Gastrocnemius medialis (tissue), 4 donors: ENCODE measurements at regions not wholly inside any gene's neighbourhood (a gene's known extent, or its start where the extent isn't known, plus 50 kb on each side); places are given as distances from the start of the nearest gene placed in this dataset.
"Not testable (repeated sequence)": the region's sequence is repeated elsewhere in the genome, so short reads cannot be mapped to it uniquely, and the experiment has no call there.

ENCODE experiments used
- ATAC-seq, 2 donors: fragments of 150-250 bp; one replicate each; pipeline ENCODE4 v1.9.1; 2016
- DNase-seq, 2 donors: peaks; one replicate each; pipeline ENCODE4 v3.0.0-alpha.2; 2019
- H3K27ac ChIP-seq, 4 donors: fragments of 200-600 bp; sonication (generic); 1 replicate in 1 of 4; 2 replicates in 3 of 4; pipeline ENCODE4 v1.5.1; 2016 to 2018; ENCODE audit warnings: mild to moderate bottlenecking in 2 of 4, moderate library complexity in 1 of 4
- H3K27me3 ChIP-seq, 3 donors: fragments of 200-600 bp; sonication (generic) in 2 of 3; 1 replicate in 1 of 3; 2 replicates in 2 of 3; pipeline versions ENCODE4 v1.5.1 to v1.6.0; 2016 to 2019; ENCODE audit warnings: mild to moderate bottlenecking in 1 of 3, moderate library complexity in 1 of 3
- H3K36me3 ChIP-seq, 2 donors: fragments of 200-600 bp; sonication (generic) in 1 of 2; one replicate each; pipeline ENCODE4 v1.5.1; 2017 to 2018
- H3K4me1 ChIP-seq, 2 donors: fragments of 200-600 bp; sonication (generic) in 1 of 2; one replicate each; pipeline ENCODE4 v1.5.1; 2016 to 2017; ENCODE audit warnings: mild to moderate bottlenecking in 2 of 2
- H3K4me3 ChIP-seq, 4 donors: fragments of 200-600 bp; sonication (generic) in 3 of 4; 1 replicate in 1 of 4; 2 replicates in 3 of 4; pipeline ENCODE4 v1.5.1; 2016 to 2019; ENCODE audit warnings: mild to moderate bottlenecking in 2 of 4
- H3K9me3 ChIP-seq, 3 donors: fragments of 200-600 bp; sonication (generic) in 2 of 3; 1 replicate in 1 of 3; 2 replicates in 2 of 3; pipeline ENCODE4 v1.5.1; 2016 to 2019
- POLR2A ChIP-seq, 2 donors: fragments of 450-650 bp; IDR thresholded peaks; one replicate each; pipeline ENCODE4 v1.6.1; 2017; ENCODE audit warnings: antibody characterized with exemption in 2 of 2, mild to moderate bottlenecking in 2 of 2, moderate library complexity in 2 of 2
- in situ Hi-C, 4 donors: fragments of 200-750 bp; cut with MboI; loops; one replicate each; pipeline versions ENCODE4 v1.15.0 to v1.8.0; 2017; ENCODE audit warnings: low sequenced_read_pairs in 4 of 4
- intact Hi-C: fragments of 100-400 bp; cut with DNase I; formaldehyde crosslinking; loops from one replicate; pipeline ENCODE4 v1.15.1; 2023; ENCODE audit warnings: low total_unique reads
- TF ChIP-seq, protein P1 (sequence below), 5 experiments: fragments of 450-650 bp in 3 of 5; fragments of 200-600 bp in 2 of 5; sonication (generic) in 2 of 5; IDR thresholded peaks in 4 of 5; conservative IDR thresholded peaks in 1 of 5; 1 replicate in 4 of 5; 2 replicates in 1 of 5; pipeline ENCODE4 v1.5.1; 2016 to 2019; ENCODE audit warnings: antibody characterized with exemption in 5 of 5, mild to moderate bottlenecking in 3 of 5, moderate library complexity in 3 of 5

DNA sequence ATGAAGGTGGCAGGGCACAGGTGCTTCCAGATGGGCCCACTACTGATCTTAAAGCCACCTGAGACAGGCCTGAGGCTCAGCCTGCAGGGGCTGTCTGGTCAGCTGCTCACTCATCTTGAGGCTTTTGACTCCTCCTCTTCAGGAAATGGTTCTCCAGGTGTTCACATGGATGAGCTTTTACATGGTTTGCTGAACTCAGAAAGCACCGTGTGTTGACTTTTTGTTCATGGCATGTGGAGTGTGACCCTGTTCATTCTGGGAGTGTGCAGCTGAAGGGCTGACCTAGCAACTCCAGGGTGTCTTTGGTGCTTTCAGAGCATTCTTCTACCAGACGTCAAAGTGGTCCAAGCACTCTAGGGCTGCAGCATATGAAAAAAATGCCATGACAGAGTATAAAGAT is 111.1 kb downstream of the CCNG2 start:
- no peak overlapping the region for H3K4me3 ChIP-seq
- no peak overlapping the region for H3K27ac ChIP-seq
- H3K9me3 ChIP-seq, result no peaks in the 10 kb centered on the region
- no peaks in the 10 kb centered on the region for H3K36me3 ChIP-seq
- intact Hi-C loops (no loop called here), in situ Hi-C loops (no loop called here)
- DNase-seq (no peak), ATAC-seq (no peak)
- no peaks in the 10 kb centered on the region for H3K4me1 ChIP-seq
- no peak for TF ChIP-seq POLR2A (IDR thresholded peaks at IDR 0.05)
- no peaks in the 10 kb centered on the region for H3K27me3 ChIP-seq

DNA sequence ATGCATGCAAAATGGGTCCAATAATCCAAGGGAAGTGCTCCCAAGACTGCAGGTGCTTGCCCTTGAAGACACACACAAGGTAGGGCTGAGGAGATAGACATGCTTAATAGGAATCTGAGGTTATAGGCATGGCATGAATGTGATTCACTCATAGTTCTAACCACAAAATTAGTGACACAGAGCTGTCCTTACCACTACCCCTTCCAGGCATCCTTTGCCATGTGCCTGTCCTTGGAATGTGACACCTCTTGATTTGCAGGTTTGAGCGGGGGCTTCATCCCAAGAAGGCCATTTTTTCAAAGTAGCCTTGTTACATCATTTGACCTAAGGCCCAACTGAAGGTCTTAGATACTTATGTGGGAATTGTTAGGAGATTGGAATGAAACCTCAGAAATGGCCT is 112.5 kb downstream of the CCNG2 start:
- no peaks in the 10 kb centered on the region for H3K4me1 ChIP-seq
- in situ Hi-C loops (no loop called here), intact Hi-C loops (no loop called here)
- ATAC-seq (no peak), DNase-seq (no peak)
- TF ChIP-seq, protein P1, sequence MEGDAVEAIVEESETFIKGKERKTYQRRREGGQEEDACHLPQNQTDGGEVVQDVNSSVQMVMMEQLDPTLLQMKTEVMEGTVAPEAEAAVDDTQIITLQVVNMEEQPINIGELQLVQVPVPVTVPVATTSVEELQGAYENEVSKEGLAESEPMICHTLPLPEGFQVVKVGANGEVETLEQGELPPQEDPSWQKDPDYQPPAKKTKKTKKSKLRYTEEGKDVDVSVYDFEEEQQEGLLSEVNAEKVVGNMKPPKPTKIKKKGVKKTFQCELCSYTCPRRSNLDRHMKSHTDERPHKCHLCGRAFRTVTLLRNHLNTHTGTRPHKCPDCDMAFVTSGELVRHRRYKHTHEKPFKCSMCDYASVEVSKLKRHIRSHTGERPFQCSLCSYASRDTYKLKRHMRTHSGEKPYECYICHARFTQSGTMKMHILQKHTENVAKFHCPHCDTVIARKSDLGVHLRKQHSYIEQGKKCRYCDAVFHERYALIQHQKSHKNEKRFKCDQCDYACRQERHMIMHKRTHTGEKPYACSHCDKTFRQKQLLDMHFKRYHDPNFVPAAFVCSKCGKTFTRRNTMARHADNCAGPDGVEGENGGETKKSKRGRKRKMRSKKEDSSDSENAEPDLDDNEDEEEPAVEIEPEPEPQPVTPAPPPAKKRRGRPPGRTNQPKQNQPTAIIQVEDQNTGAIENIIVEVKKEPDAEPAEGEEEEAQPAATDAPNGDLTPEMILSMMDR (IDR thresholded peaks at IDR 0.05 in 4 of 5, conservative IDR thresholded peaks at IDR 0.05 in 1 of 5), result no peak
- TF ChIP-seq POLR2A (IDR thresholded peaks at IDR 0.05), result no peak
- H3K36me3 ChIP-seq, result no peaks in the 10 kb centered on the region
- H3K9me3 ChIP-seq, result no peaks in the 10 kb centered on the region
- no peaks in the 10 kb centered on the region for H3K27me3 ChIP-seq
- H3K4me3 ChIP-seq, result no peak overlapping the region
- H3K27ac ChIP-seq, result no peak overlapping the region

DNA sequence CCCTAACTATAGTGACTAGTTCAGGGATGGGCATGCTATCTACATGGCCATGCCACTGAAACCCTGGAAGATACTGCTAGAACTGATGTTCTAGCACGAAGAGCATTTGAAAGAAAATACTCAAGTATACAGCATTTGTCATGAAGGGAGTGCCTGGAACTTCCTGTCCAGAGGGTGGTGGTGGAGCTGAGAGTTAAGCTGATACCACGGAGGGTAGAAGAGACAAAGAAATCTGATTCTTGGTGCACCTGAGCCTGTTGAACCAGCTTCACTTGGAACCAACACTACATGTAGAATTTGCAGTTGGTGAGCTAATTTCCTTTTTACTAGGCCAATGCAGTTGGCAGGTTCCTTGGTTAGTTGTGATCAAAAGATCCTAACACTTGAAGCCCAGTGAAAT is 116.4 kb downstream of the CCNG2 start:
- in situ Hi-C loops, result no loop called here
- H3K27ac ChIP-seq, result no peak overlapping the region
- DNase-seq, result no peak
- H3K4me1 ChIP-seq, result no peaks in the 10 kb centered on the region
- no peaks in the 10 kb centered on the region for H3K36me3 ChIP-seq
- H3K27me3 ChIP-seq, result no peaks in the 10 kb centered on the region
- H3K4me3 ChIP-seq, result no peak overlapping the region
- intact Hi-C loops, result no loop called here
- H3K9me3 ChIP-seq, result no peaks in the 10 kb centered on the region
- TF ChIP-seq, protein P1 (IDR thresholded peaks at IDR 0.05 in 4 of 5, conservative IDR thresholded peaks at IDR 0.05 in 1 of 5), result no peak
- TF ChIP-seq POLR2A (IDR thresholded peaks at IDR 0.05), result no peak
- no peak for ATAC-seq

DNA sequence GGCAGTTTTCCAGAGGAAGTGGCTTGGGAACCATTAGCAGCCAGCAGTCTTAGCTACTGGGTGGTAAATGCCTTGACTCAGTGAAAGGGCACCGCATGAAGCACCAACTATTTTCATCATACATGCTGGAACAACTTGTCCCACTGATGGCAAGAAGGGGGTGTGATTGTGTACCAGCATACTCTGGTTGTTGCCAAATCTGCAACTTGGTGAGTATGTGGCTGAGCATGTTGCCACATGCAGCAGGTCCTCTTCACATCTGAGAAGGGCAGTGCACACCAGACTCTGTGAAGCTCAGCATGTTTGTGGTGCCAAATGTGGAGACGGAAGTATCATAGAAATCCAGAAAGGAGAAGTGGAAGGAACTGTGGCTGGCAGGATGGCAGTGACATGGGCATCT is 122.1 kb downstream of the CCNG2 start:
- in situ Hi-C loops, DNase-seq: not testable (repeated sequence)

DNA sequence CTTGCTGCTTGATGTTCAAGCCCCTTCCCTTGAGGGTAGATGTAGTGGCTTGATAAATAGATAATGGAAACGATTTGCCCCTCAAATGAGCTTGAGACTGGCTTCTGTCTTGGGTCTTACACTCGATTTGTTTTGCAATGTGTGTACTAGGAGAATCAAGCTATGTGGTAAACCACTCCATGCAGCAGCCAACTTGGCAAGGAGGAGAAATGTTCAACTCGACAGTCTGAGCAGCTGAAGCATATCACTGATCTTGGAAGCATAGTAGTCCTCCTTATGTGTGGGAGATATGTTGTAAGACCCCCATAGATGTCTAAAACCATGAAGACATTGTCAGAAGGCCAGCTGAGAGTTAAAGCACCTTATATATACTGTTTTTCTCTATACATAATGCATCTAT is 125.3 kb downstream of the CCNG2 start:
- Histone ChIP-seq H3K27me3 (no peaks in the 10 kb centered on the region), H3K27ac (no peak overlapping the region), H3K36me3 (no peaks in the 10 kb centered on the region), H3K4me1 (no peaks in the 10 kb centered on the region), H3K9me3 (no peaks in the 10 kb centered on the region), H3K4me3 (no peak overlapping the region)
- in situ Hi-C loops, result no loop called here
- intact Hi-C loops, result no loop called here
- DNase-seq, result no peak
- TF ChIP-seq, protein P1 (IDR thresholded peaks at IDR 0.05 in 4 of 5, conservative IDR thresholded peaks at IDR 0.05 in 1 of 5), result no peak
- TF ChIP-seq POLR2A (IDR thresholded peaks at IDR 0.05), result no peak
- ATAC-seq, result no peak

More for the DNA sequence above, 122.1 kb downstream of the CCNG2 start:
- intact Hi-C loops, H3K4me1 ChIP-seq, H3K4me3 ChIP-seq, H3K36me3 ChIP-seq, H3K27me3 ChIP-seq, H3K9me3 ChIP-seq, ATAC-seq, H3K27ac ChIP-seq: not testable (repeated sequence)

DNA sequence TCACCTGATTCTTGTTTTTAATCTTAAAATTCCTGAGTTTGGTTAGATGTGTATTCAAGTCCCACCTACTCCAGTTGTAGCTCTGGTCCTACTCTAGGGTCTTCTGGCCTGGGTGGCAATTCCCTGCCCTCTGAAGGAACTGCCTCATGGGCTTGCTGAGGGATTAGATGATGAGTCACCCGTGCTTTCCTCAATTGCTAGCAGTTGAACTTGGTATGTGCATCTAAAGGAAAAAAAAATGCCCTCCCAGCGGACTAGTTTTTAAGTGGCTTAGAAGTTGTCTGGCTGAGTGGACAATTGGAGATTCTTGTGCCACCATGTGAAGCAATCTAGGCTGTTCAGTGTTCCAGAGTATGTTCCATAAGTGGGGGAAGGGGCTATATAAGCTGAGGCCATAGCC is 127.0 kb downstream of the CCNG2 start:
- ATAC-seq, result no peak
- H3K9me3 ChIP-seq, result no peaks in the 10 kb centered on the region
- H3K4me3 ChIP-seq, result no peak overlapping the region
- in situ Hi-C loops (no loop called here), intact Hi-C loops (no loop called here)
- no peaks in the 10 kb centered on the region for H3K36me3 ChIP-seq
- TF ChIP-seq, protein P1 (IDR thresholded peaks at IDR 0.05 in 4 of 5, conservative IDR thresholded peaks at IDR 0.05 in 1 of 5), result no peak
- no peak for TF ChIP-seq POLR2A (IDR thresholded peaks at IDR 0.05)
- no peaks in the 10 kb centered on the region for H3K4me1 ChIP-seq
- no peaks in the 10 kb centered on the region for H3K27me3 ChIP-seq
- no peak overlapping the region for H3K27ac ChIP-seq
- no peak for DNase-seq
